ENCODE measurements at regions not wholly inside any gene's neighbourhood (a gene's known extent, or its start where the extent isn't known, plus 50 kb on each side); places are given as distances from the start of the nearest gene placed in this dataset.

GRCh38 chr5:144072518-144072927, 97.9 kb downstream of the YIPF5 start:
- no peaks in the 10 kb centered on the region for H3K36me3 ChIP-seq
- intact Hi-C loops (cut with DNase I; ENCODE audit: low total_unique reads) (no loop called here), in situ Hi-C loops (cut with MboI; ENCODE audit: low pct_ligation_motif_present in 1 of 4, low pct_unique_long_range_greater_than_20kb in 1 of 4, low sequenced_read_pairs in 3 of 4) (no loop called here)
- H3K9me3 ChIP-seq = peaks cover 0 to 2% of the 10 kb centered on the region in 2 donors
- H3K4me1 ChIP-seq = no peaks in the 10 kb centered on the region
- no peak overlapping the region for H3K27ac ChIP-seq
- DNase-seq = no peak
- no peaks in the 10 kb centered on the region for H3K27me3 ChIP-seq
- no peak overlapping the region for H3K4me3 ChIP-seq
- TF ChIP-seq, protein P1, sequence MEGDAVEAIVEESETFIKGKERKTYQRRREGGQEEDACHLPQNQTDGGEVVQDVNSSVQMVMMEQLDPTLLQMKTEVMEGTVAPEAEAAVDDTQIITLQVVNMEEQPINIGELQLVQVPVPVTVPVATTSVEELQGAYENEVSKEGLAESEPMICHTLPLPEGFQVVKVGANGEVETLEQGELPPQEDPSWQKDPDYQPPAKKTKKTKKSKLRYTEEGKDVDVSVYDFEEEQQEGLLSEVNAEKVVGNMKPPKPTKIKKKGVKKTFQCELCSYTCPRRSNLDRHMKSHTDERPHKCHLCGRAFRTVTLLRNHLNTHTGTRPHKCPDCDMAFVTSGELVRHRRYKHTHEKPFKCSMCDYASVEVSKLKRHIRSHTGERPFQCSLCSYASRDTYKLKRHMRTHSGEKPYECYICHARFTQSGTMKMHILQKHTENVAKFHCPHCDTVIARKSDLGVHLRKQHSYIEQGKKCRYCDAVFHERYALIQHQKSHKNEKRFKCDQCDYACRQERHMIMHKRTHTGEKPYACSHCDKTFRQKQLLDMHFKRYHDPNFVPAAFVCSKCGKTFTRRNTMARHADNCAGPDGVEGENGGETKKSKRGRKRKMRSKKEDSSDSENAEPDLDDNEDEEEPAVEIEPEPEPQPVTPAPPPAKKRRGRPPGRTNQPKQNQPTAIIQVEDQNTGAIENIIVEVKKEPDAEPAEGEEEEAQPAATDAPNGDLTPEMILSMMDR (IDR thresholded peaks at IDR 0.05) = no peak
- no peak for TF ChIP-seq POLR2AphosphoS5 (IDR thresholded peaks at IDR 0.05)
- no peak for TF ChIP-seq EP300 (IDR thresholded peaks at IDR 0.05; ENCODE audit: low read depth)
- no peak for TF ChIP-seq POLR2A (IDR thresholded peaks at IDR 0.05)

DNA sequence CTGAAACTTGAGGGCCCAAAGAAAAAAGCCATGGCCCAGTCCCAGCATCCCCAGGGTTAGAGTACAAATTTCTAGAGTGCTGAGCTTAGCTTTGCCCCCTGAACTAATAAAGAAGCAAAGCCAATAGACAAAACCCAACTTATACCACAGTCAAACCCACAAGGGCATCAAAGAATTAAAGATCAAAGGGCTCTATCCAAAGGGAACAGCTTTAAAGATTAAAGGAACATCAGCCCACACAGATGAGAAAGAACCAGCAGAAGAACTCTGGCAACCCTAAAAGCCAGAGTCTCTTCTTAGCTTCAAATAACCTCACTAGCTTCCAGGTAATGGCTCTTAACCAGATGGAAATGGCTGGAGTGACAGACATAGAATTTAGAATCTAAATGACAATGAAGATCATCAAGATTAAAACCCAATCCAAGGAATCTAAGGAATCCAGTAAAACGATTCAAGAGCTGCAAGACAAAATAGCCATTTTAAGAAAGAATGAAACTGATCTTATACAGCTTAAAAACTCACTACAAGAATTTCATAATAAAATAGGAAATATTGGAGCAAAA, 93.9 kb downstream of the YIPF5 start:
- H3K36me3 ChIP-seq = no peaks in the 10 kb centered on the region
- DNase-seq = no peak
- in situ Hi-C loops (cut with MboI; ENCODE audit: low pct_ligation_motif_present in 1 of 4, low pct_unique_long_range_greater_than_20kb in 1 of 4, low sequenced_read_pairs in 3 of 4) = no loop called here
- H3K27me3 ChIP-seq = no peaks in the 10 kb centered on the region
- intact Hi-C loops (cut with DNase I; ENCODE audit: low total_unique reads) = no loop called here
- 43 to 58% methylated on average over 1 of the region's 1 CpG for WGBS, 2 donors (ENCODE audit: low coverage in 1 of 2)
- peaks cover 6 to 11% of the 10 kb centered on the region in 2 donors for H3K9me3 ChIP-seq
- H3K4me1 ChIP-seq = no peaks in the 10 kb centered on the region
- H3K27ac ChIP-seq = no peak overlapping the region
- no peak overlapping the region for H3K4me3 ChIP-seq
- TF ChIP-seq POLR2A (IDR thresholded peaks at IDR 0.05) = no peak
- TF ChIP-seq POLR2AphosphoS5 (IDR thresholded peaks at IDR 0.05) = no peak
- no peak for TF ChIP-seq EP300 (IDR thresholded peaks at IDR 0.05; ENCODE audit: low read depth)
- TF ChIP-seq, protein P1 (IDR thresholded peaks at IDR 0.05) = no peak

DNA sequence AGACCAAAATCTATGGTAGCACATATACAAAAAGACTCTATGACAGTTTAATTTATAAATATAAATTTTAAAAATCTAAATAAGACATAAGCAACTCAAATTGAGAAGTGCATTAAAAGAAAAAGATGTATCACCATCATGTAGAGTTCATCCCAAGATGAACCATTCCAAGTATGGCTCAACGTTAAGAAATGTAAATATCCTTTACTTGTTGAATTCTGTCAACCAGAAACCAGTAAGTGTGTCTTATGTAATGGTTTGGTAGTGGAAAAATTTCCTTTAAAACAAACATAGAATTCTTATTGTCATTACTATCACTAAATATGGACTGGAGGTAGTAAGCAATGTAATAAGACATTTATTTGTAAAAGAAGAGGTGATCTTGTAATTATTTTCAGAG, 87.3 kb downstream of the YIPF5 start:
- in situ Hi-C loops (cut with MboI; ENCODE audit: low pct_ligation_motif_present in 1 of 4, low pct_unique_long_range_greater_than_20kb in 1 of 4, low sequenced_read_pairs in 3 of 4) = no loop called here
- H3K4me3 ChIP-seq = no peak overlapping the region

GRCh38 chr5:144084971-144085370, 85.5 kb downstream of the YIPF5 start:
- in situ Hi-C loops (cut with MboI; ENCODE audit: low pct_ligation_motif_present in 1 of 4, low pct_unique_long_range_greater_than_20kb in 1 of 4, low sequenced_read_pairs in 3 of 4) (no loop called here), intact Hi-C loops (cut with DNase I; ENCODE audit: low total_unique reads) (no loop called here)
- Histone ChIP-seq H3K27ac (no peak overlapping the region), H3K36me3 (no peaks in the 10 kb centered on the region), H3K4me1 (peaks cover 0 to 8% (median 0%) of the 10 kb centered on the region in 4 donors), H3K9me3 (peaks cover 0 to 15% of the 10 kb centered on the region in 2 donors), H3K4me3 (no peak overlapping the region), H3K27me3 (no peaks in the 10 kb centered on the region)
- TF ChIP-seq EP300 (IDR thresholded peaks at IDR 0.05; ENCODE audit: low read depth) = no peak
- TF ChIP-seq, protein P1 (IDR thresholded peaks at IDR 0.05) = no peak
- no peak for TF ChIP-seq POLR2A (IDR thresholded peaks at IDR 0.05)
- no peak for TF ChIP-seq POLR2AphosphoS5 (IDR thresholded peaks at IDR 0.05)
- DNase-seq = no peak
- 66 to 83% methylated on average over 2 of the region's 2 CpGs for WGBS, 2 donors (ENCODE audit: low coverage in 1 of 2)

More for the DNA sequence above, 87.3 kb downstream of the YIPF5 start:
- intact Hi-C loops (cut with DNase I; ENCODE audit: low total_unique reads) = no loop called here
- H3K9me3 ChIP-seq = peaks cover 0 to 15% of the 10 kb centered on the region in 2 donors
- WGBS, 2 donors (ENCODE audit: low coverage in 1 of 2) = 46 to 73% methylated on average over 1 of the region's 1 CpG
- no peak for DNase-seq
- no peak overlapping the region for H3K27ac ChIP-seq
- H3K4me1 ChIP-seq = no peaks in the 10 kb centered on the region
- TF ChIP-seq, protein P1 (IDR thresholded peaks at IDR 0.05) = no peak
- TF ChIP-seq POLR2A (IDR thresholded peaks at IDR 0.05) = no peak
- no peak for TF ChIP-seq EP300 (IDR thresholded peaks at IDR 0.05; ENCODE audit: low read depth)
- TF ChIP-seq POLR2AphosphoS5 (IDR thresholded peaks at IDR 0.05) = no peak
- no peaks in the 10 kb centered on the region for H3K27me3 ChIP-seq
- H3K36me3 ChIP-seq = no peaks in the 10 kb centered on the region
